ENCODE measurements at regions not wholly inside any gene's neighbourhood (a gene's known extent, or its start where the extent isn't known, plus 50 kb on each side); places are given as distances from the start of the nearest gene placed in this dataset.

DNA sequence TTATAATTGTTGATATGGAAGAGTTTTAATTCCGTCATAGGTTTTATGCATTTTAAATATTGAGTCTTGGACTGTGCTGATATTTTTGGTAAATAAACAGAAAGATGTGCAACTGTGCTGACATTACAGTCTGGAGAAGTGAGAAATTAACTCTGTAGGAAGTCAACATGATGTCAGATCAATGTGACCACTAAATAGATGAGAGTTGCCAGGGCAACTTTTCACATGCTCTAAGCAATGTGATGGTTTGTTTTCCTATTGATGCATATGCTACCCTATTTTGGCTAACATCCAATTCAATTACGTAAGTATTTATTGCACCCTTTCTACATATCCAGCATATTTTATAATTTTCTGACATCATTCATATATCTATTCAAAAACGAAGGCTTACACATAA, 1109.3 kb downstream of the TSN start:
- TF ChIP-seq, protein P1, sequence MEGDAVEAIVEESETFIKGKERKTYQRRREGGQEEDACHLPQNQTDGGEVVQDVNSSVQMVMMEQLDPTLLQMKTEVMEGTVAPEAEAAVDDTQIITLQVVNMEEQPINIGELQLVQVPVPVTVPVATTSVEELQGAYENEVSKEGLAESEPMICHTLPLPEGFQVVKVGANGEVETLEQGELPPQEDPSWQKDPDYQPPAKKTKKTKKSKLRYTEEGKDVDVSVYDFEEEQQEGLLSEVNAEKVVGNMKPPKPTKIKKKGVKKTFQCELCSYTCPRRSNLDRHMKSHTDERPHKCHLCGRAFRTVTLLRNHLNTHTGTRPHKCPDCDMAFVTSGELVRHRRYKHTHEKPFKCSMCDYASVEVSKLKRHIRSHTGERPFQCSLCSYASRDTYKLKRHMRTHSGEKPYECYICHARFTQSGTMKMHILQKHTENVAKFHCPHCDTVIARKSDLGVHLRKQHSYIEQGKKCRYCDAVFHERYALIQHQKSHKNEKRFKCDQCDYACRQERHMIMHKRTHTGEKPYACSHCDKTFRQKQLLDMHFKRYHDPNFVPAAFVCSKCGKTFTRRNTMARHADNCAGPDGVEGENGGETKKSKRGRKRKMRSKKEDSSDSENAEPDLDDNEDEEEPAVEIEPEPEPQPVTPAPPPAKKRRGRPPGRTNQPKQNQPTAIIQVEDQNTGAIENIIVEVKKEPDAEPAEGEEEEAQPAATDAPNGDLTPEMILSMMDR (tag by site-specific recombination; IDR thresholded peaks at IDR 0.05): no peak
- TF ChIP-seq ZSCAN30 (tag by site-specific recombination; IDR thresholded peaks at IDR 0.05) (no peak), ZNF146 (tag by site-specific recombination; IDR thresholded peaks at IDR 0.05) (no peak)
